NCI-H526 treated with DMSO at 0.1 percent for 48 hours (cell line): ENCODE measurements at regions not wholly inside any gene's neighbourhood (a gene's known extent, or its start where the extent isn't known, plus 50 kb on each side); places are given as distances from the start of the nearest gene placed in this dataset.
"Not testable (repeated sequence)": the region's sequence is repeated elsewhere in the genome, so short reads cannot be mapped to it uniquely, and the experiment has no call there.

ENCODE experiments used
- DNase-seq: peaks from one replicate; lab custom pipeline; 2025; lab: John Stamatoyannopoulos, UW

GRCh38 chr12:111152561-111152960, 216.3 kb downstream of the PHETA1 start:
- no peak for DNase-seq

GRCh38 chr12:111150921-111151840, 217.7 kb downstream of the PHETA1 start:
- no peak for DNase-seq

GRCh38 chr12:111150360-111150759, 218.5 kb downstream of the PHETA1 start:
- DNase-seq, result no peak

GRCh38 chr12:111149299-111149698, 219.6 kb downstream of the PHETA1 start:
- no peak for DNase-seq

- no peak for DNase-seq
These were observed 220.9 kb downstream of the PHETA1 start for GRCh38 chr12:111148005-111148404.

GRCh38 chr12:111143271-111143670, 222.9 kb upstream of the MYL2 start:
- DNase-seq, result no peak

GRCh38 chr12:111141205-111141604, 220.8 kb upstream of the MYL2 start:
- DNase-seq, result no peak

- DNase-seq, result no peak
These were observed 217.6 kb upstream of the MYL2 start for GRCh38 chr12:111138016-111138415.

GRCh38 chr12:111135293-111135832, 215.0 kb upstream of the MYL2 start:
- no peak for DNase-seq

GRCh38 chr12:111130336-111130735, 210.0 kb upstream of the MYL2 start:
- DNase-seq, result no peak

- no peak for DNase-seq
These were observed 208.9 kb upstream of the MYL2 start for GRCh38 chr12:111129149-111129767.

GRCh38 chr12:111126331-111126730, 206.0 kb upstream of the MYL2 start:
- no peak for DNase-seq

- DNase-seq, result no peak
These were observed 203.8 kb upstream of the MYL2 start for GRCh38 chr12:111124183-111124582.

- DNase-seq, result no peak
These were observed 203.0 kb upstream of the MYL2 start for GRCh38 chr12:111123390-111123789.

- peak; percentile 90 for DNase-seq
These were observed 202.1 kb upstream of the MYL2 start for GRCh38 chr12:111122458-111122878.

- peak; percentile 44 for DNase-seq
These were observed 201.5 kb upstream of the MYL2 start for GRCh38 chr12:111121840-111122239.

GRCh38 chr12:111120578-111120977, 200.2 kb upstream of the MYL2 start:
- peak; percentile 61 for DNase-seq

GRCh38 chr12:111117017-111117416, 196.6 kb upstream of the MYL2 start:
- no peak for DNase-seq

GRCh38 chr12:111113313-111113712, 192.9 kb upstream of the MYL2 start:
- DNase-seq, result not testable (repeated sequence)

GRCh38 chr12:111112311-111113098, 192.1 kb upstream of the MYL2 start:
- DNase-seq, result no peak

- DNase-seq, result no peak
These were observed 191.3 kb upstream of the MYL2 start for GRCh38 chr12:111111681-111112080.

- DNase-seq, result no peak
These were observed 190.2 kb upstream of the MYL2 start for GRCh38 chr12:111110556-111110955.
